IPS-NIHi7 (cell line): ENCODE measurements at regions not wholly inside any gene's neighbourhood (a gene's known extent, or its start where the extent isn't known, plus 50 kb on each side); places are given as distances from the start of the nearest gene placed in this dataset.
"Not testable (repeated sequence)": the region's sequence is repeated elsewhere in the genome, so short reads cannot be mapped to it uniquely, and the experiment has no call there.

Experiments used
- DNase-seq: peaks from one replicate; pipeline ENCODE4 v3.0.0; 2012; ENCODE audit warnings: mixed read lengths; ENCODE audit errors: extremely low spot score

GRCh38 chr7:10584886-10585285 is 388.8 kb upstream of the PHF14 start:
- DNase-seq, result no peak

GRCh38 chr7:10588084-10588483 is 385.6 kb upstream of the PHF14 start:
- no peak for DNase-seq

GRCh38 chr7:10592604-10593003 is 381.1 kb upstream of the PHF14 start:
- DNase-seq, result no peak

GRCh38 chr7:10593080-10593479 is 380.6 kb upstream of the PHF14 start:
- no peak for DNase-seq

DNA sequence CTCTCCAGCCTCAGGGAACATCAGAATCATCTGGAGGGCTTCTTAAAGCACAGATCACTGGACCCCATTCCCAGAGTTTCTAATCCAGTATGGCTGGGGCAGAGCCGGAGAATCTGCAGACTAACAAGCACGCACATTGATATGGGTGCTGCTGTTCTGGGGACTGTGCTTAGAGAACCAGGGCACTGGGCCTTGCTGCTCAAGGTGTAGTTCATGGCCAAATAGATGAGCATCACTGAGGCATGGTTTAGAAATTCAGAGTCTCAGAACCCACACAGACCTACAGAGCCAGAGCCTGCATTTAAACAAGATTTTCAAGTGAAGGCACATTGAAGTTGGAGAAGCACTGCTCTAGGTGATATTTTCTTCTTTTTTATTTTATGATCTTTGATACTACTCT is 376.8 kb upstream of the PHF14 start:
- no peak for DNase-seq

DNA sequence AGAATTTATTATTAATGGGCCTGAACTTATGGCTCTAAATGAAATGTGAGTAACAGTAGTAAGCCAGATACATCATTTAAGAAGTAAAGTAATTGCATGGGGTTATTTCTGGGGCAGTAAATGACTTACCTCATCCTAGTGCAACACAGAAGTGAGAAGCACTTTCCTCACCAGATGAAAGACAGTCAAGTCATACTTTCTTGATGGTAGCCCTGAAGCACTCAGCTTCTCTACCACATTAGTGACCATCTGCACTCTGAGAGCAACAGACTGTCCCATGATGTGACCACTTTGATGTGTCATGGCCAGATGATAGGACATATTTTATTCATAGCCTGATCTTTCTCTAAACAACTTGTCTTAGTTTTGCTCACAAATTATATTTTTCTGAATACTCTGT is 369.5 kb upstream of the PHF14 start:
- DNase-seq, result no peak

- DNase-seq, result no peak
Measured at GRCh38 chr7:10612950-10613349, 360.7 kb upstream of the PHF14 start.

GRCh38 chr7:10618953-10619352 is 354.7 kb upstream of the PHF14 start:
- DNase-seq, result peak; percentile 22

- no peak for DNase-seq
Measured at GRCh38 chr7:10632712-10633111, 341.0 kb upstream of the PHF14 start.

- no peak for DNase-seq
Measured at GRCh38 chr7:10634239-10634638, 339.4 kb upstream of the PHF14 start.

DNA sequence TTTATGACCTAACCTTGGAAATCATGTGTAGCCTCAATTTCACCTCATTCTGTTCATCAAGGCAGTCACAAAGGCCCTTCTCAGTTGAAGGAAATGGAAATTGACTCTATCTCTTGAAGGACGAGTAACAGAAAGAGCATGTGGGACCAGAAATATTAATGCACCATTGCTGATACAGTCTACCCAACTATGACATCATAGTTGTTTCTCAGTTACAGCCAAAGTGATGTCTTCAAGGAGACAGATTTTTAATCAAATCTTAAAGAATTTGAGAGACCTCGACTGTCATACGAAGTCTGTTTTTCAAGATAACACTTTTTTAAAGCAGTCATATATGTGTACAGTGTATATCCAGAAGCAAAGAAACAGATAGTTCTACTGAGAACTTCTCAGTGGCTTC is 335.7 kb upstream of the PHF14 start:
- DNase-seq, result no peak

- no peak for DNase-seq
Measured at GRCh38 chr7:10643545-10643944, 330.1 kb upstream of the PHF14 start.

GRCh38 chr7:10644849-10645248 is 328.8 kb upstream of the PHF14 start:
- DNase-seq, result no peak

DNA sequence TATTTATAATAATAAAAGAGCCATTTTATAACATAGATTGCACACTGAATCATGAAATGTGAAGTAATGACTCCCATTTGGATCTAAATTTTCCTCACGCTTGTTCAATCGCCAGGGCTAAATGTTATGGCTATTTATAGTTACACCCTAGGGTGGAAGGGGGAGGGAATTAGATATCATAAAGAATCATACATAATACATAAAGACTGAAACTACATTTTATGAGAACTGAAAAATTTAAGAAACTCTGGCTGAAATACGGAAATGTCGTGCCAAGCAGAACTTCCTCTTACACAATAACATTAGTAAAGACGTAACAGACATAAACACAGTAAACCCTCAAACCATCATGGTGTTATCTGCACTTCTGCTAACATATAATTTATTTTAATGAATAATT is 327.5 kb upstream of the PHF14 start:
- DNase-seq, result no peak

GRCh38 chr7:10648289-10648688 is 325.4 kb upstream of the PHF14 start:
- no peak for DNase-seq

GRCh38 chr7:10649120-10649519 is 324.6 kb upstream of the PHF14 start:
- DNase-seq, result not testable (repeated sequence)

GRCh38 chr7:10655031-10655430 is 318.6 kb upstream of the PHF14 start:
- no peak for DNase-seq

GRCh38 chr7:10657201-10657600 is 316.5 kb upstream of the PHF14 start:
- peak; percentile 20 for DNase-seq

DNA sequence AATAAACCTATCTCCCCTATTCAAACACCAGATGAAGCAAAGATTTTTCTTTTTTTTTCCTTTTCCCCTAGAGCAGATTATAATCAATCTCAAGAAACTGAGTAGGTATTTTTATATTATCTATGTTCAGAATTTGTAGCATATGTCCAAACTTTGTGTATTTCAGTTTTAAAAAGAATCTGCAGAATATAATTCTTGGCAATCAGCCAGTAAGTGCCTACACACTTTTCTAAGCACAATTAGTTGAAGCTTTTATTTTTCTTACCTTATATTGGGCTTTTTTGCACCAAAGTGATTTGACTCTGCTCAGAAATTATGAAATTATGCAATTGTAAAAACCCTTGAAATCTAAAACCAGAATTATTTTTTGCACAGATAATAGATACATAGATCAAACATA is 315.8 kb upstream of the PHF14 start:
- DNase-seq, result no peak

DNA sequence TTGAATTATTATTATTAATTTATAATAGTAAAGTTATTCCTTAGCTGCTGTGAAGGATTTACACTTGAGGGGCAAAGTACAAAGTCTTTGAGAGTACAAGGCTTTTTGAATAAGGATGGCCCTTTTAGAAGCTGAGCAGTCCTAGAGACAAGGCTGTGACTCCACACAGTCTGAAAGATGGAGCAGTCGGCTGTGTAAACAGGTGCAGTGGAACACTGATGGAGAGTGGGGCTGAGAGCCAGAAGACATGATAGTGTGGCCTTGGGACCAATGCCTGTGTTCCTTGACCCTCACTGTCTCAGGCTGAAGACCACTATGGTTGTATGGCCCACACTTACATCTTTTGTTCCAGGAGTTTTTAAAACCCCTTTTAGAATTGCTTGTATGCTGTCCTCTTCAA is 311.2 kb upstream of the PHF14 start:
- no peak for DNase-seq

DNA sequence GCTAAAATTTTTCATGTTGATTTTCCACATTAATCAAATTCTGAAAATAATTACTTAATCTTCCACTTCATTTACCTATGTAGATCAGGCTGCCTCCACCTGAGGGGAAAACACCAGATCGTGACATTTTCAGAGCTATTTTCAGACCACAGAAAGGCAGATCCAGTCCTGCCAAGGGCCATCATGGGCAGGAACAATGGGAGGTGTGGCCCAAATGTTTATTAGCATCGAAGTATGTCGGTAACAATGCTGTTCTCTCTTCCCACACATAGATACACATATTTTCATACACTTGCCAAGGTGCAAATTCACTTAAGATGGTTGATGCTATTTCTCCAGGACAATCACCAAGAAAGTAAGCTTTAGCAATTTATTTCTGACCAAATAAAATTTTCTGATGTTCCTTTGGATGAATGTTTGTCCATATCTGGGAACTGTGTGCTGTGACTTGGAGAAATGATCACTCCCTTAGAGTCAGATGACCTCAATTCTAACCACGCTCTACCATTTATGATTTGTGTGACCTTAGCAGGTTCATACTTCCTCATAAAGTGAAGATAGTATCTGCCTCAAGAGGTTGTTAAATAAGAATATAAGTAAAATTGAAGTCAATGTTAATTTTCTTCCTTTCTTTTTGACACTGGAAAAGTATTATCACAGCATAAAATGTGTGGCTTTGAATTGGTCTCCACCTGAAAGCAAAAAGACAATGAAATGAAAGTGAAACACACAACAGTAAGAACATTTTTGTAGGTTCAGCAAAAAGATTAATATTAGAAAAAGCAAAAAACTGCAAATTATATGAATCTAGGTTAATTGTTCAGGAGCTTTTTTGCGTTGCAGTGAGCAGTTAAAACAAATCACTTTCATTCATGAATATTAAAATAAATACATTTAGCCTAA is 310.4 kb upstream of the PHF14 start:
- no peak for DNase-seq

GRCh38 chr7:10672186-10672585 is 301.5 kb upstream of the PHF14 start:
- no peak for DNase-seq

DNA sequence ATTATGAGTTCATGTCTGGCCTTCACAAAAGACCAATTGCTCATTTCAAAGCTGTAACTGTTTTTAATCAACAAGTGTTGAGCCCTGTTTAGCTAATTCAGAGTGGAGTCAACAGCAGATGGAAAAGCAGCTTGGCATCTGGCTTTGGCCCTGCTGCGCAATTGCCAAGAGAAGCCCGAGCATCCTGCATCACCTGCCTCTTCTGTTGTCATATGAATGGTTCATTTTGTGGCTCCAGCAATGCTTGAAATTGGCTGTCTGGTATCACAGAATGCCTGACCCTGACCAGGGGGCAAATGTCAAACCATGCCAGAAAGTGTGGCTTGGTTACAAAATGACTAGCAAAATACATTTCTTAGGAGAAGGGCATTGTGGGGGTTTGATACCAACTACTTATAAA is 296.5 kb upstream of the PHF14 start:
- no peak for DNase-seq

DNA sequence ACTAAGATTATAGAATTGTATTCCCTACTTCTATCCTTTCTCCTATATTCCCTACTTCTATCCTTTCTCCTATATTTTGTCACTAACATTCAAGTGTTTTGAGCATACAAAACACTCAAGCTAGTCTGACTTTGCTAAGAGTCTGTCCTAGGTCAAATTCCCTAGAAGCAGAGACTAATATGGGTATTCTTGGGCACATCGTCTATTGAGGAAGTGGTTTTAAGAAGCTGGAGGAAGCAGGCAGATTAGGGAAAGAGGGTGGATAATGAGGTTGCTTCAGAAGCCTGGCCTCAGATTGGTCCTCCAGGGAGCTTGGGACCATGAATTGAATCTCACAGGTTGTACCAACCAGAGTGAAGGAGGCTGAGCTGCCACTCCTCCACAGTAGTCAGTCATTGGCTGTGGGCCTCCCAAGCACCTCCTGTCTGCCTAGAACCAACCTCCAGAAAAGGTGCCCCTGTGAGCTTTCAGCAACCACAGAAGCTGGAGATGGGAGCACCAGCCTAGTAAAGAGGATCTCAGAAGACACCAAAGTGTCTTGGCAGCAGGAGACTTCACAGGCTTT is 295.9 kb upstream of the PHF14 start:
- DNase-seq, result no peak
